Endothelial cell (in vitro differentiated cells): ENCODE measurements at regions not wholly inside any gene's neighbourhood (a gene's known extent, or its start where the extent isn't known, plus 50 kb on each side); places are given as distances from the start of the nearest gene placed in this dataset.

Experiments used
- DNase-seq: peaks from one replicate; pipeline ENCODE4 v3.0.0; 2021; ENCODE audit warnings: low spot score
- H3K27ac Mint-ChIP-seq: one replicate; pipeline ENCODE4 v1.8.0; 2021; ENCODE audit warnings: mixed read lengths, inconsistent platforms; ENCODE audit not compliant: unreplicated experiment
- H3K27me3 Mint-ChIP-seq: one replicate; pipeline ENCODE4 v1.8.0; 2021; ENCODE audit warnings: mild to moderate bottlenecking, moderate library complexity, mixed read lengths, inconsistent platforms; ENCODE audit not compliant: unreplicated experiment
- H3K36me3 Mint-ChIP-seq: one replicate; pipeline ENCODE4 v1.8.0; 2021; ENCODE audit warnings: mild to moderate bottlenecking, low read depth, mixed read lengths, inconsistent platforms; ENCODE audit not compliant: unreplicated experiment
- H3K4me1 Mint-ChIP-seq: one replicate; pipeline ENCODE4 v1.8.0; 2021; ENCODE audit warnings: mild to moderate bottlenecking, mixed read lengths, inconsistent platforms; ENCODE audit not compliant: unreplicated experiment
- H3K4me3 Mint-ChIP-seq: one replicate; pipeline ENCODE4 v1.8.0; 2021; ENCODE audit warnings: mild to moderate bottlenecking, mixed read lengths, inconsistent platforms; ENCODE audit not compliant: unreplicated experiment
- H3K9me3 Mint-ChIP-seq: one replicate; pipeline ENCODE4 v1.8.0; 2021; ENCODE audit warnings: mixed read lengths, inconsistent platforms; ENCODE audit not compliant: unreplicated experiment
- TF ChIP-seq, protein P1 (sequence below): fragments of 200-600 bp; sonication (generic); IDR thresholded peaks from one replicate; pipeline ENCODE4 v1.5.0; 2021; ENCODE audit warnings: antibody characterized with exemption; ENCODE audit not compliant: unreplicated experiment

DNA sequence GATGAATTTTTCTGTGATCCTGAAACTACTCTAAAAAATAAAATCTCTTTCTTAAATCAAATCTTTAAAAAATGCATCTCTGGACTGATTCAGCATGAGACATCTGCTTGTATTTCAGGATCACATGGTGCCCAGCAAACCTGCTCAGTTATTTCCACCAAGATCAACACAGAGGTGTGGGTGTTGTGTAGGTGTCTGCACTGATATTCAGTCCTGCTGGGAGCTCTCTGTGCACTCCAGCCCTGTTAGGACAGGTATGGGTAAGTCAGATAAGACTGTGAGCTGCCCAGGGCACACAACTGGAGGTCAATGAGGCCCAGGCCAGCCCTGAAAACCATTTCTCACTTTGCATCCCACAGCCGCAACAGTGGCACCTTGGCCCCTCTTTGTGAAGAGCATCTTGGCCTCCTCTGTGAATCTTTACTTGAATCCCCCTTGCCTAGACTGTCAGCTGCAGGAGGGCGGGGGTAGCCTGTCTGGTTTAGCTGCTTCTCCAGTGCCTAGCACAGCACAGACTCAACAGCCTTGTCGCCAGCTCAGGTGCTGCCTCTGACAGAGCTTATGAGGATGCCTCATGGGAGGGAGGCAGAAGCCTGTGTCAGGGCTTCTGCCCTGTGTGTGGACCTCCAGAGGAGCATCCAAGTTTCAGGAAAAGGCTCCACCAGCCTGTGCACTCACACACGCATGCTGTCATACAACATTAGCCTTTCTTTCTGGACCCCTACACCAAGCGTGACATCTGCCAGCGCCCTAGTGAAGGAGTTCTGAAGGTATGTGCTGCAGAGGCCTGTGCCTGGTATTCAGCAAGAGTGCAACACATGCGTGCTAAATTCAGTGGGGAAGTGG lies 187.6 kb upstream of the CST7 start:
- peaks cover 3% of the 10 kb centered on the region for H3K27me3 Mint-ChIP-seq
- no peak for DNase-seq
- no peaks in the 10 kb centered on the region for H3K9me3 Mint-ChIP-seq
- TF ChIP-seq, protein P1, sequence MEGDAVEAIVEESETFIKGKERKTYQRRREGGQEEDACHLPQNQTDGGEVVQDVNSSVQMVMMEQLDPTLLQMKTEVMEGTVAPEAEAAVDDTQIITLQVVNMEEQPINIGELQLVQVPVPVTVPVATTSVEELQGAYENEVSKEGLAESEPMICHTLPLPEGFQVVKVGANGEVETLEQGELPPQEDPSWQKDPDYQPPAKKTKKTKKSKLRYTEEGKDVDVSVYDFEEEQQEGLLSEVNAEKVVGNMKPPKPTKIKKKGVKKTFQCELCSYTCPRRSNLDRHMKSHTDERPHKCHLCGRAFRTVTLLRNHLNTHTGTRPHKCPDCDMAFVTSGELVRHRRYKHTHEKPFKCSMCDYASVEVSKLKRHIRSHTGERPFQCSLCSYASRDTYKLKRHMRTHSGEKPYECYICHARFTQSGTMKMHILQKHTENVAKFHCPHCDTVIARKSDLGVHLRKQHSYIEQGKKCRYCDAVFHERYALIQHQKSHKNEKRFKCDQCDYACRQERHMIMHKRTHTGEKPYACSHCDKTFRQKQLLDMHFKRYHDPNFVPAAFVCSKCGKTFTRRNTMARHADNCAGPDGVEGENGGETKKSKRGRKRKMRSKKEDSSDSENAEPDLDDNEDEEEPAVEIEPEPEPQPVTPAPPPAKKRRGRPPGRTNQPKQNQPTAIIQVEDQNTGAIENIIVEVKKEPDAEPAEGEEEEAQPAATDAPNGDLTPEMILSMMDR = no peak
- H3K4me3 Mint-ChIP-seq = no peak overlapping the region
- no peaks in the 10 kb centered on the region for H3K36me3 Mint-ChIP-seq
- H3K27ac Mint-ChIP-seq = no peak overlapping the region
- H3K4me1 Mint-ChIP-seq = no peaks in the 10 kb centered on the region

GRCh38 chr20:24762371-24762770 lies 186.7 kb upstream of the CST7 start:
- no peaks in the 10 kb centered on the region for H3K36me3 Mint-ChIP-seq
- H3K27me3 Mint-ChIP-seq = peaks cover 3% of the 10 kb centered on the region
- no peak for DNase-seq
- TF ChIP-seq, protein P1 = no peak
- H3K9me3 Mint-ChIP-seq = no peaks in the 10 kb centered on the region
- no peaks in the 10 kb centered on the region for H3K4me1 Mint-ChIP-seq
- H3K27ac Mint-ChIP-seq = no peak overlapping the region
- H3K4me3 Mint-ChIP-seq = no peak overlapping the region

DNA sequence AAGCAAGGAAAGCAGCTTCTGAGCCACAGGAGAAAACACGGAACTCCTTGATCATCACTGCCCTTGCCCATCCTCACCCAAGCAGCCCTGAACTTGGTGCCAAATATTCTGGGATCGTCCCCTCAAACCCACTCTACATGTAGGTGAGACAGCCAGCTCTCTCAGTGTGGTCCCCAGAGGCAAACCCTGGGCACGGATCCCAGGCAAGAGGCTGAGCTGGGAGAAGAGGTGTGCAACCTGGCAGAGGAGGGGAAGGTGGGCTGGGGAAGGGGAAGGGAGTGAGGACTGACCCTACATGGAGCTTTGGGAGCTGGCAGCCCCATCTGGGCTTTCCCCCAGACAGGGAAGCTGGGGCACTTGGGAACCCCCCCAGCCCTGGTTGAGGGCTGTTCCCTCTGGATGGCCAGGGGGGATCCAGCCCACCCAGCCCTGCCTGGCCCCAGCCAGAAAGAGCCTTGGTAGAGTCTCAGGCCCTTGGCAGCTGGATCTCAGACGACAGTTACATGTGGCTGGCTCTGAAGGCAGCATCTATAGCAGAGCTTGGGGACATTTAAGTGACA lies 186.2 kb upstream of the CST7 start:
- no peaks in the 10 kb centered on the region for H3K36me3 Mint-ChIP-seq
- no peak for DNase-seq
- H3K9me3 Mint-ChIP-seq = no peaks in the 10 kb centered on the region
- TF ChIP-seq, protein P1 = no peak
- H3K4me3 Mint-ChIP-seq = no peak overlapping the region
- no peak overlapping the region for H3K27ac Mint-ChIP-seq
- H3K4me1 Mint-ChIP-seq = peaks cover 3% of the 10 kb centered on the region
- H3K27me3 Mint-ChIP-seq = peaks cover 3% of the 10 kb centered on the region

GRCh38 chr20:24763386-24764026 lies 185.6 kb upstream of the CST7 start:
- TF ChIP-seq, protein P1 = no peak
- Mint-ChIP-seq H3K36me3 (no peaks in the 10 kb centered on the region), H3K4me1 (peaks cover 9% of the 10 kb centered on the region), H3K27ac (no peak overlapping the region), H3K4me3 (no peak overlapping the region), H3K27me3 (peaks cover 3% of the 10 kb centered on the region), H3K9me3 (no peaks in the 10 kb centered on the region)
- DNase-seq = no peak
